NCI-H345 (cell line): ENCODE measurements at regions not wholly inside any gene's neighbourhood (a gene's known extent, or its start where the extent isn't known, plus 50 kb on each side); places are given as distances from the start of the nearest gene placed in this dataset.

ENCODE experiments used
- DNase-seq: peaks from one replicate; lab custom pipeline; 2025; lab: John Stamatoyannopoulos, UW

DNA sequence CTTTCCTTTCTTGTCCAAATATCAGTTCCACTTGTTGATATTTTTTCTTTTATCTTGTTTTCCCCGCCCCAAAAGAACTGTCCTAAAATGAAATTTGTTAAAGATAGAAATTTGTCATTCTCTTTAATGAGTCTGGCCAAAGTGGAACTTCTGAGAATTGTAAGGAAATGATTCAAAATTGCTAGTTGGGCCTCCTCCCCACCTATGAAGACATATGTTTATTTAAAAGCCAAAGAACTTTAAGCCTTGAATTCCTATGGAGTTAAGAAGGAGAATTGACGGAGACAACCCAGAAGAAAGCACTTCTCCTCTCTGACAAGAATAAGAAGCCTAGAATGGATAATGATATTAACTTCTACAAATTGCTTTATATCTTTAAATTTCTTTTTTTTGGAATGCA is 59.1 kb upstream of the ALDH1A1 start:
- no peak for DNase-seq

DNA sequence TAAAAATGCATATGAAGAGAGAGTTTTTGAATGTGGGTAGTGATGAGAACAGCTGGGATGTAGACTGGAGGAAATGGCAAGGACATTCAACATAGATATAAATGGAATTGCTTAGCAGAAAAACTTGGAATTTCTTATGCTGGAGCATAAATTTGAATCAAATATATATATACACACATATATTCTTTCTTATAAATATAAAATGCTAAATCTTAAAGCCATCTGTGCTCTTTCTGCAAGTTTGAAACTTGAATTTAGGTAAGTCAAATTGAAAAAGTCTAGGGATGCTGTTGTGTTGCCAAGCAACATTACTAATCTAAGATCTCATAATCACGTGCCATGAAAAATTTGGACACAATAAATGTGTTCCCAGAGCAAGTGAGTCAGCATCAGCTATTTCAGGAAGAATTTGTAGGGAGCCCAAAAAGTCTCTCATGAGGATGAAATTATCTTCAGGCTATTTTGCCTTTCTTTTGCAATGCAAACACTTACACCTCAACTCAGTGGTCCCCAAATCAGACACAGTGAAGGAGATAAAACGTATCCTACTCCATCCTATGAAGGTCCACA is 58.4 kb upstream of the ALDH1A1 start:
- no peak for DNase-seq

DNA sequence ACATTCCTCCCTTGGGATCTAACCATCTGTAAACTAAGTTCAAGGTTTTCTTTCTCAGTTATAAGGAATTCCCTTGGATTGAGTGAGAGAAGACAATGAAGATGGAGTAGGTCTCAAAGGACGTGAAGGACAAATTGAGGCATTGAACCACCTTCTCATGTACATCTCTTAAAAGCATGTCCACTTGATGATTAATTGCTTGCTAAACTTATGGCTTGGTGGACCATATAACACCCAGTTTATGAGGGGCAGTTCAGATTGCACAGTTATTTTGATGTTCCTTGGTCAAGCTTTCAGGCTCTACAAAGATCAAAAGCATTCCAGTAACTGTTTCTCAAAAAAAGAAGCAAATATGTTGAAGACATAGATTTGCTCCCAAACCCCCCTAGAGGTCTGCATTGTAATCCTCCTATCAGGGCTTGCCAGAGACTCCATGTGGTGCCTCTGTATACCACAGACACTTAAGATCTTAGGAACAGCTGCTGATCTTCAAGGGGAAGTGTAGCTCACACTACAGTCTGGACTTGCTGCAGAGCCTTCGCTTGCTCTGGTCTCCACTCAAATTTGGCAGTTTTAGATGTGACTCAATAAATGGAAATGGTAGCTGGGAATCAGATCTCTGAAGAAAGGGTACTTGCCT is 56.9 kb upstream of the ALDH1A1 start:
- DNase-seq: no peak

DNA sequence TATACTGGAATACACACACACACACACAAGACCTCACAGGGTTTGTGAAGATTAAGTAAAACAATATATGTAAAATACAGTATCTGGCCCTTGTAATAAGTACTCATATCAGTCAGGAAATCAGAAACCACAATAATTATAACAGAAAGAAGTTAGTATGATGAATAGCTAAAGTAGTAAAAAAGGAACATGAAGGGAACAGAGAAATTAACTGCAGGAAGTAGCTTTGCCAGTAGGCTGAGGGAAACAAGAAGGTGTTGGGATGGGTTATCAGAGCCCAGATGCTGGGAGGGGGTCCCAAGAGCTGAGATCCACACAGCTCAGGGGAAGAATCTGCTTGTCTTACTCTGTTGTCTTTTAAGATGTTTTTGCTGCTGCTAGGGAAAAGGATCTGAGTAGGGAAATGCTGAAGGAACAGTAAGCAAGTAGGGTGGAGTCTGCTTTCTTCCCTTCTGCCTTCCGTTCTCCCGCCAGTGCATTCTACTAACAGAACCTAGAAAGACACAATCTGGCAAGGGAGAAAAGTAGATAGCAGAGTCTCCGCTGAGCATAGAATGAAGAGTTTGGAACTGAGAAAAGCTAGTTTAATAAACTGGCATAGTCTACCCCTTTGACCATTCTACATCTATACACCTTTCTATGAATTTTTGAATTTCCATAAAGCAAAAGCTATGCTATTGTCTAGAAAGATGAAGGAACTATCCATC is 55.3 kb upstream of the ALDH1A1 start:
- DNase-seq: no peak

DNA sequence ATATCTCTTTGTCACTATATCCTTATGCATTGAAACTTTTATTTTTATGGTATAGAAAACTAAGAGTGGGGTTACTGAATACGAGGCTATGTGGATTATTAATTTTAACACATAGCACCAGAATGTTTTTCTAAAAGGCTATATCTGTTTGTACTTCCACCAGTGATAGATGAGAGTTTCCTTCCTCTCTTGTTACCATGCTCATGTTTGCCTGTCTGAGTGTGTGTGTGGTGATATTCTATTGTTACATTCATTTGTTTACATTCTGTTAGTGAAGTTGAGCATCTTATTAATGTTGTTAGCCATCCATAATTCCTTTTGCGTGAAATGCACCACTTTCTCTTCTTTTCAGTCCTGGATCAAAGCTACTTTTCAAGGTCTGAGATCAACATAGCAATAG is 54.1 kb upstream of the ALDH1A1 start:
- DNase-seq: no peak
